HG03064 (cell line): ENCODE measurements at regions not wholly inside any gene's neighbourhood (a gene's known extent, or its start where the extent isn't known, plus 50 kb on each side); places are given as distances from the start of the nearest gene placed in this dataset.
A peak's percentile ranks its signal among the peaks of the same experiment; 100 is the strongest.
"Not testable (repeated sequence)": the region's sequence is repeated elsewhere in the genome, so short reads cannot be mapped to it uniquely, and the experiment has no call there.

Source experiments
- ATAC-seq: cut with Tn5 transposase; IDR thresholded peaks from one replicate; pipeline ENCODE4 v1.9.1; 2021; ENCODE audit warnings: low read depth; ENCODE audit not compliant: unreplicated experiment

DNA sequence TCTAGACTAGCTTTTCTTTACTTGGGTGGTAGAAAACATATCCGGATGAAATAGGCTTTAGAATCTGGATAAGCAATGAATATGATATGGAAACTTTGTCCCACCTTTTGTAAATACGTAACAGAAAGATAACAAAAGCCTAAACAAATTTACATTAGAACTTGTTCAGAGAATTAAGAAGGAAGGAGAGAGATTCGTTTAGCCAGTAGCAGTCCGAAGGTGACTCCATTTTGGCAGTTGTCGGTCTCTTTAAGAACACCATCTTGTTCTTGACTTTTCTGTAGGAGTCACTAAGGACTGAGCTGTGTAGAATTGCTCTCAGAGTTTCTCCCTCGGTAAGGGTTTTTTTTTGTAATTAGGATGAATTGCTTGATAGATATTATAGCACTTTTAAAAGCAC is 475.1 kb downstream of the PCNX1 start:
- no peak for ATAC-seq

DNA sequence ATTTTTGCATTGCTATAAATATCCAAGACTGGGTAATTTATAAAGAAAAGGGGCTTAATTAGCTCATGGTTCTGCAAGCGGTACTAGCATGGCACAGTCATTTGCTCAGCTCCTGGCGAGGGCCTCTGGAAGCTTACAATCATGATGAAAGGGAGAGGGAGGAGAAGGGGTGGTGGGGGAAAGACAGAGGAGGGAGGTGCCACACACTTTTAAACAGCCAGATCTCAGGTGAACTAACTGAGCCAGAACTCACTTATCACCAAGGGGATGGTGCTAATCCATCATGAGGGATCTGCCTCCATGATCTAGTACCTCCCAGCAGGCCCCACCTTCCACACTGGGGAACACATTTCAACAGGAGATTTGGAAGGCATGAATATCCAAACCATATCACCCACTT is 476.3 kb downstream of the PCNX1 start:
- ATAC-seq, result no peak

DNA sequence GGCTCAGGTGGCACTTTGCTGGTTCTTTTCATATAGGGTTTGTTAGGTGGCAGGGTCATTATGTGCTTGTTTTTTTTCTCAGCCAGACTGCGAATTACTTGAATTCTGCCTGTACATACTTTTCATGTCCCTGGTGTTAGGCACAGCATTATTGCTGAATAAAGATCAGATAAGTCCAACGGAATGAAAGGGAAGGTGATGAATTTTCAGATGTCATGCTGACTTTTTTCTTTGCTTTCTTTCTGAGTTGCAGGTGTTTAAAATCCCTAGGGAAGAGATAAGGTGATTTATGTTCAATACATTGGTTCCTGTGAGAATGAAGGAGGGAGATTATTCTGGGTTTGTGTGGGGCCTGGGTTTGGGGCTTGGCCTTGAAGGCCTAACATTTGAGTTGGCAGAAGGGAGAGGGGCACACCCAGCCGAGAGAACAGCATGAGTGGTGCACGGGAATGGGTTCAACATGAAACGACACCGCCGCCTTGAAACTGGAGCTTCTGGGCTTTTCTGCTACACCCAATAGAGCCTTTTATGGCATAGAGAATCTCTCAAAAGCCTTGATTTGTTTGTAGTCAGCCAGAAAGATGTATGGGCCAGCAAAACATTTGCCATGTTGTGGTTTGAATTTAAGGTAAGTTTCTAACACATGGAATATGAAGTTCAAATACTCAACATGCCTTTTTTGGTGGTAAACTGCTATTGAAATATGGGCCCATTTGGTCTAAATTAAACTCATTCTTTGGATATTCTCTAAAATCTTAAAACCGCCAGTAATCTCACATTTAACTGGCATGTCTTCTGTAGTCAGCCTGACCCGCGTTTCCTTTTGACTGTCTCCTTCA is 477.0 kb downstream of the PCNX1 start:
- ATAC-seq, result no peak

DNA sequence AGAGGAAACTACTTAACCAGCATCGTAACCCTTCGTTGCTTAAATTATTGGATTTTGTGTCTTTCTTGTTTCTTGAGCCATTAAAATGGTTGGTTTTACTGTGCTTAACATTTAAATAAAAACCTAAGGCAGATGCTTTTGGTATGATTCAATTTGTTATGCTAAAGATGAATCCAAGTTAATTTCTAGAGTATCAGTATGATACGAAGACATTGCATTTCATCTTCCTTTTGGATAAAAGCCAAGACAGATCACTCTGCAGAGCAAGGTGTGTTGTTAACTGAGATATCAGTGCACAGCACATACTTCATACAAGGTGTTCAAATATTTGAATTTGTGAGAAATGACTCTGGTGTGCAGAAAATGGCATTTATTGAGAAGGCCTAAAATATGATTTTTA is 480.5 kb downstream of the PCNX1 start:
- no peak for ATAC-seq

DNA sequence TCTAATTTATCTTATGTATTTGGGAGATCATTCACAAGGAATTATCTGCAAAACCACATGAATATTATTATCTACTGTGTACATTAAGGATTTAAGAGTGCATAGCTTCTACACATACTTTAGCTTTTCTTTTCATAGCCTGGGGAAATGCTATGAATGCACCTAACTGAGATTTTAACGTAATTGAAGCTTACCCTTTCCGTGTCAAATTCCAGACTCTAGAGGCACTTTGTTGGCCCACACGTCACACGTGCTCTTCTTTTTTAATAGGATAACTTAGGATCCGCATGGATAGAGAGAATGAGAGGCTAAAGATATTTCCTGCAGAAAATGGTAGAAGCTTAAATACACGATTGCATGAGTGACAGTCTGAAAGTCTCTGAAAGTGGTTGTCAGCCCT is 481.1 kb downstream of the PCNX1 start:
- no peak for ATAC-seq

DNA sequence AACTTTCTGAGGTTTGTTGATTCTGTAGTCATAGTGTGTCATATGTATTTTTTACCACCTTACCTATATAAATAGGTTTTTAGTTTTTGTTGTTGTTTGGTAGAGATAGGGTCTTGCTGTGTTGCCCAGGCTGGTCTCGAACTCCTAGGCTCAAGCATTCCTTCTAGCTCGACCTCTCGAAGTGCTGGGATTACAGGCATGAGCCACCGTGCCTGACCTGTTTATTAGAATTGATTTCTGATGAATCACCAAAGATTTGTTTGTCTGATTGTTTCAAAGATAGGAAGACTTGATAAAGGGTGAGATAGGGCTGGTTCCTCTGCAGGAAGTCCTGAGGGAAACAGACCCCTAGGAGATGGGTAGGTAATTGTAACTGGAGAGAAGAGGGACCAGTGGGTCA is 481.6 kb downstream of the PCNX1 start:
- no peak for ATAC-seq

DNA sequence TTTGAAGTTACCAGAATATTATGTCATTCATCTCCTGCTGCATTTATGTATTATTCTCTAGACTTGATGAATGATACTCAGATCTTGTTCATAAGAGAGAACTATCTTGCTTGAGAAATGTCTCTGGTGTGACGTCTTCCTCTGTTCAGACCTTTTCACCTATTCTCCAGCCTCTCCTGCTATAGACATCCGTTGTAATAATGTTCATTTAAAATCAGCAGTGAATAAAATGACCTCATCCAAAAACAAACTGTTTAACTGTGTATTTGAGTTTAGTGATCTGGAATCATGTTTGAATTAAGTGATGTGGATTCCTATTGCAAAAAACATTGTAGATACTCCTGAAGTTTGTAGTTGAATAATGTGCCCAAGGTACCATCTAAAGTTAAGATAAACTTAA is 487.1 kb downstream of the PCNX1 start:
- no peak for ATAC-seq

DNA sequence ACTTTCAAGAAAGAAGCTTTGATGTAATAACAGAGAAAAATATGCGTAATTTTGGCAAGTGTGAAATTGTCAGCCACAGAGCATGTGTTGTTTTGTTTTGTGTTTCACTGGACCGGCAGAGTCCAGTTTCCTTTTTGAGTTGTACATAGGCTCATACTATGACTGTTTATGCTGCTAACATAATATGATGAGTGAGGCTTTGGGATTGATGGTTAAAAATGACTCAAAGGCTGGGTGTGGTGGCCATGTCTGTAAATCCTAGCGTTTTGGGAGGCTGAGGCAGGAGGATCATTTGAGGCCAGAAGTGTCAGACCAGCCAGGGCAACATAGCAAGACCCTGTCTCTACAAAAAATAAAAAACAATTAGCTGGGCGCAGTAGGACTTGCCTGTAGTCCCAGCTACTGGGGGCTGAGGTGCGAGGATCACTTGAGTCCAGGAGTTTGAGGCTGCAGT is 487.9 kb downstream of the PCNX1 start:
- ATAC-seq, result no peak

DNA sequence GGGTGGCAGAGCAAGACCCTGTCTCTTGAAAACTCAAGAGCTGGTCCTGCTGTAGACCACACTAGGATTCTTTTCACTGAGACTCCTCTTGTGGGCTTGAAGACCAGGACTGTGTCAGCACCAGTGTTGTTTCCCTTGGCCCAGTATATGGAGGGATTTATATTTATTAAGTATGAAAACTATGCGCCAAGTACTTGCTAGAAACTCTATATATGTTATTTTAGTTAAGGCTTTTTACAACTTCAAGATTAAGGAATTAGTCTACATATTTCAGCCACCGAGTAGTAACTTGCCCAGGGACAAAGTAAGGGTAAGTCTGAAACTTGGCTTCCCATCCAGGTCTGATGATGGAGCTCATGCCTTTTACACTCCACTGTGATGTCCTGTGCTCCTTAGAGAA is 488.4 kb downstream of the PCNX1 start:
- no peak for ATAC-seq

DNA sequence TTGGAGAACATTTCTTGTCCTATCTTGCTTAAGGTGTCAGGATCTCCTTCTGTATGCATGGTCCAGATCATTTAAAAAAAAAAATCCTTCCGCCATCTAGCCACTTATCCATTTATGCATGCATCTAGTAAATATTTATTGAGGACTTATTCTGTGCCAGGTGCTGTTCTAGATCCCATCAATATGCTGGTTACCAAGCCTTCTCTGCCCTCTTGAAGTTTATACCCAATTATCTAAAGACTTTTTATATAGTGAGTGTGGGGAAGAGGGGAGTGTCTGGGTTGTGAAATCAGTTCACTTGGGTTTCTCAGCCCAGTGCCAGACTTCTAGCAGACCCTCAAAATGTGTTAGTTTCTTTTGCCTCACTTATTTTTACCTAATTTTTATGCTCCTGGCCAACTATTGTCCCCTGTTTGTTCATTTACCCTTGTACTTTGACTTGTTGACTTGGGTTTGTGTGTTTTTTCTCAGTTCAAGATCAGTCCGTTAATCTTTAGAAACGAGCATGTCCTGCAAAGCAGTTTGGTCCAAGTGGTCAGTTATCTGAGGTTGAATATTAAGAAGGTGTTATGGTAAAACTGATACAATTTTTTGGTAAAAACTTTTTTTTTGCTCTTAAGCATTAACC is 488.9 kb downstream of the PCNX1 start:
- ATAC-seq, result no peak

DNA sequence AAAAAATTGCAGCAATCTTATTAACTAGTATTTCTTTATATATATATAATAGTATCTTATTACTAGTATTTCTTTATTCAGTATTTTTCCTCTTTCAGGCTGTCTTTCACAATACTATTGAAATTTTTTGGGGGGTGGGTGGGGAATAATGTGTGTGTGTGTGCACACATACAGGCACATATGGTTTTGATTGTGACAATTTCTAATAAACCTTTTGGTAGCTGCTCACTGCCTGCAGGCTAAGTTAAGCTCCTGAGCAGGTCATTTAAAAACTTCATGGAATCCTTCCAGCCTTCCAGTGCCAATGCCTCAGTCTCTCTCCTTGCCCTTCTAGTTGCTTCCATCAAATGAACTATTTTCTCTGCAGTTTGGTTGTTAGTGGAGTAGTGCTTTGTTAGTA is 490.1 kb downstream of the PCNX1 start:
- ATAC-seq, result no peak

DNA sequence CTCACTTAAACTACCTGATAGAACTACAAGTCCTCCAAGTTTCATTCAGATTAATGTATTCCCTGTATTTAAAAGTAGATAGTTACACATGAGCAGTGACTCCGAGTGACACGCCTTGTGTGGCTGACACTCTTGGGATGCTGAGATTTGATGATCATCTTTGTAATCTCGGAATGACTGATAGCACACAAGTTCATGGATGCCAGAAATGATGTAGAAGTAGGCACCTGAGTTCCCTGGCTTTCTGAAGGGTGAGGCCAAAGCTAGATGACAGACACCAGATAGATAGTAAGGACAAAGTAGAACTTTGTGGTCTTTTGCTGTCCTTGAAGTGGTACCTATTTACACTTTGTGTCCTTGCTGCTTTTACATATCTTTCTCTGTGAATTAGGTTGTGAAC is 491.2 kb downstream of the PCNX1 start:
- peak; percentile 5 for ATAC-seq

DNA sequence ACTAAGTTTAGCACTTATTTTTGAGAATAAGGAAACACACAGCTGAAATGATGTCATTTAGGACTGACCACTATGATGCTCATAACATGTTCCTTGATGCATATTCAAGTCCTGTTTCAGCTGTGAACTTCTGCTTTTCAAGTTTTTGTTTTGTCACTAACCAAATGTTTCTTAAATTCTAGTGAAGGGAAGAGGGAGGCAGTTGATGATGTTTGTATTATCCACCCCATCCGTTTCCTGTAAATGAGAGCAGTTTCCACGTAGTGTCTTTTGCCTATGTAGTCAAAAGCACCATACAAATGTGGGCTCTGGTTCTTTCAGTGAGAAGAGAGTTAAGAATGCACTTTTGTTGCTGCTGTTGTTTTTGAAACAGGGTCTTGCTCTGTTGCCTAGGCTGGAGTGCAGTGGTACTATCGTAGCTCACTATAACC is 491.8 kb downstream of the PCNX1 start:
- ATAC-seq, result peak; percentile 52

DNA sequence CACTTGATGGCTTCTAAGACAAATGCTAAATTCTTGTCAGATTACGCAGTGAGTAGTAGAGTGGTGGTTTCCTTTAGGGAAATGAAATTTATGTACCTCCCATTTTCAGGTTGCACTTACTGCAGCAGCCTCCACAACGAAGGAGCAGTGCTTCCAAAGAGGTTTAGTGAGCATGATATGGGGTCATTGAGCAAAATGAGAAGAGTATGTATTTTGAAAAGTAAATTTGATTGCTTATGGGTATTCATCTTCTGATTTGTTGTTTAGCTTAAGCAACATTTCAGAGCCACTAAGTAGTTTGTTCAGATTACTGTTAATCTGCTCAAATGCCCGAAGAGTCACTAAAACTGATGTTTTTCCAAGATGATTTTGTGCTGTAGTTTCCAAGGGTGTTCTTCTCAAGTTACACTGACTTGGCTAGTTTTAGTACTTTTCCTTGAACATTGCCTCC is 493.6 kb downstream of the PCNX1 start:
- ATAC-seq, result no peak

DNA sequence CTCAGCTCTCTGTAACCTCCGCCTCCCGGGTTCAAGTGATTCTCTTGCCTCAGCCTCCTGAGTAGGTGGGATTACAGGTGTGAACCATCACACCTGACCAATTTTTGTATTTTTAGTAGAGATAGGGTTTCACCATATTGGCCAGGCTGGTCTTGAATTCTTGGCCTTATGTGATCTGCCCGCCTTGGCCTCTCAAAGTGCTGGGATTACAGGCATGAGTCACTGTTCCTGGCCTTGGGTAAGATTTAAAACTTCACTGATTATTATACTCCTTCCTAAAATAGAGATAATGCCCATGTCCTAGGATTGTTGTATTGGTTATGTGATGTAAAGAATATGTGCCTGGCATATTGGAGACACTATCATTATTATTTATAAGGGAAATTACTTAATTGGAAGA is 495.2 kb downstream of the PCNX1 start:
- not testable (repeated sequence) for ATAC-seq

DNA sequence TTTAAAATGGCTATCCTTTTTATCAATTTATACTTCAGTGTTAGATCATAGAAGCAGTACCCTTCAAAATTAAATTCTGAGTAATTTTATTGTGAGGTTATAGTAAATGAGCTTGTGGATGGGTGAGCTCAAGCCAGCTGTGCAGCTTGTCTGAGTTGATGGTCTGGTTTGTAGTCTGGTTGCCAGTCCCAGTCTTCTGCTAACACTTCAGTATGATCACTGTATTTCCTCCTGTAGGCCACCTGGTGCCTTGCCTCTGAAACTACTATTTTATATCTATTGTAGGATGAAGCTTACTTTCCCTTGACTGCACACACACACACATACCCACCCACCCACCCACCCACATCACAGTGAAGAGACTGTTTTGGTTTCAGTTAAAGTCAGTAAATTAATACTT is 496.4 kb downstream of the PCNX1 start:
- ATAC-seq, result no peak

DNA sequence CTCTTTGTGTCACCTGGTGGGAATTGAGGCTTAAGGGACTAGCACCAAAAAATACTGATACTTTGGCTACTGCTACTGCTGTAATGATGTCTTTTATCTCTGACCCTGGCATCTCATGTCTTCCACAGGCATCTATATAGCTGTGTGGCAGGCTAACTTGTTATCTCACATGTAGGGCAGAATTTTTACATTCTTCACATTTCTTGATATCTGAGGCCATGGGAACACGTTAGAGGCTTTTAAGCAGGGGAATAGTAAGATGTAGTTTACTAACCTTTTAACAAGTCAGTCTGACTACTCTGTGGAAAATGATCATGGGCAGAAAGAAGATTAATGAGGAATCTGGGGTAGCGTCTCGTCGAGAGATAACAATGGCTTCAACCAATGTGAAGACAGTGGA is 498.4 kb downstream of the PCNX1 start:
- ATAC-seq, result no peak

DNA sequence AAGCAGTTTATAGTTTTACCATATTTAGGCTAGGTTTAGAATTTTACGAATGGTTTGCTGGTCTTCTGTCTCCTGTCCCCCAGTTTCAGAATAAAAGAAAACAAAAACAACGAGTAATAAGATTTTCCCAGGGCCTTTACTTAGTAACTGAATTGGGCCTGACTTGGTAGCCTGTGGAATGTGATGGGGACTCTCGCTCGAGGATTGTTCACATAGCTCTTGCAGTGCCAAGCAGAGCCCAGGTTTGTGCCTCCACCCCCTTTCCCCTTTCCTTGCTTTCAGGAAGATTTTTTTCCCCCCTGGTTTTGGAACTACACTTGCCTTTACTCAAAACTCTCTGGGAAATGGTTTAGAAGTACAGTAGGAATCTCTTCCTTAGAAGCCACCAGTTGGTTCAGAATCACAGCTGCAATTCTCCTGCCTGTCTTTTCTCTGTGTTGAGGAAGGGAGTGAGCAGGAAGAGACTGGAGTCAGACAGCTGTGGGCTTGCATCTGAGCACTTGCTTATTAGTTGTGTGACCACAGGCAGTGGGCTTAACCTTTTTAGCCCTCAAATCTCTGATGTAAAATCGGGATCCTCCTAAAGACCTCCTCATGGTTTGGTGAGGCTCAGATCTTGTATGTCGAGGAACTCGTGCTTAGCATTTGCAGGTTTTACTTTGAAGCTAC is 501.2 kb downstream of the PCNX1 start:
- ATAC-seq, result no peak

DNA sequence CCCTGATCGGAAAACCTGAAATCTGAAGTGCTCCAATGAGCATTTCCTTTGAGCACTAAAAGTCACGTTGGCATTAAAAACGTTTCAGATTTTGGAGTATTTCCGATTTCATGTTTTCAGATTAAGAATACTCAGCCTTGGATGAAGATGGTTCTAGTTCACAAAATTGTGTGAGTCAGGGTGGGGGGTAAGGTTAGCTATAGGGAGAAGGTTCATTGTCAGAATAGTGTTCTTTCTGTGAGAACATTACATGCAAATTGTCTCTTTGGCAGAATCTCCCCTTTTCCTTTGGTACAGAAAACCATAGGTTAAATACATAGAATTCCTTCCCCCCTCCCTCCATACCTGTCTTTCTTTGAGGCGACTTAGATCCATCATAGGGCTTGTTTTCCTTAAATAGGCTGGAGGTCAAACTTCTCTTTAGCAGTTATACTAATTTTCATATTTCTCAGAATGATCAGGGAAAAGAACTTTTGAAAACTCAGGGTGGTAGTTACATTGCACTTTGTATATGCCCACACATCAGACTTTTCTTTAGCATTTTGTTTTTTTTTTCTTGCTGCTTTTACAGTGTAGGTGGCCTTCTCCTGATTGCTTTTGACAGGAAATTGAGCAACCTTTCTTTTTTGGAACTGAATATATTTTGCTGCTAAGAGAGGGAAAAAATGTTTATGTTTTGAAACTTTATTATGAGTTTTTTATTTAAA is 503.5 kb downstream of the PCNX1 start:
- ATAC-seq, result no peak

DNA sequence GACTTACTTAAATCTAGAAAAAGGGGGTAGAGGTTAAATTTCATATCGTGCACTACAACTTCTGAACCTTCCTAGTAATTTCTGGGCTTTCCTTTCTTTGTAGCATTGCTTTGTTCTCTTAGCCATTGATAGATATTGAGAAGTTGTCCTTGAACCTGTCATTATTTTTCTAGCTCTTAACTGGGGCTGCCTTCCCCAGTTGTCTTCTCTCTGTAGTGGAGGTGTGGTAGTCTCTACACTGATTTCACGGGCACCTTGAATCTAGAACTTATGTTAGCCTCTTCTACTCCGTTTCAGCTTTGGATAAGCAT is 504.0 kb downstream of the PCNX1 start:
- ATAC-seq, result no peak

DNA sequence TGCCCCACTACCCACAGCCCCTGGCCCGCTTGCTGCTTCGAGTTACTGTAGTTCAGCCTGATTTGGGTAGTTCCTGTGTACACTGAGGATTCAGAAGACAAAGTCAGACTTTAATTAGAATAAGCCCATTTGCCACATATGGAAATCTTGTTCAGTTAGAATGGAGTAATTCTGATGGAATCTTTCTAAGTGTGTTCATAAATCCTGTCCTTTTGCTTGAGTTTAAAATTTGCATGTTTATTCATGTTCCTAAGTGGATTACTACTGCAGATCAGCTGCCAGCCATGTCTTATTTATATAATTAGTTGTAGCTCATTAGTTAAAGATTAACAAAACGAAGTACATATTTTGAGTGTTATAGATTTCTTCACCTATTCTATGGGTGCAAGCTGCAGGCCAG is 504.5 kb downstream of the PCNX1 start:
- no peak for ATAC-seq
